ENCODE measurements at regions not wholly inside any gene's neighbourhood (a gene's known extent, or its start where the extent isn't known, plus 50 kb on each side); places are given as distances from the start of the nearest gene placed in this dataset.
"Not testable (repeated sequence)": the region's sequence is repeated elsewhere in the genome, so short reads cannot be mapped to it uniquely, and the experiment has no call there.

GRCh38 chr9:87381050-87381711, 116.5 kb upstream of the DAPK1 start:
- no peaks in the 10 kb centered on the region for H3K27me3 ChIP-seq (ENCODE audit: control insufficient read depth, insufficient read depth, low read length)
- DNase-seq (ENCODE audit: low read depth, low spot score), result no peak
- H3K27ac ChIP-seq (ENCODE audit: low read length), result no peak overlapping the region
- H3K9me3 ChIP-seq (ENCODE audit: control insufficient read depth, insufficient read depth, low read length), result no peaks in the 10 kb centered on the region
- WGBS (ENCODE audit: insufficient coverage, insufficient read length), result no CpG with 5 or more reads among the region's 4 CpGs
- no peak overlapping the region for H3K4me3 ChIP-seq (ENCODE audit: low read length)
- no peaks in the 10 kb centered on the region for H3K36me3 ChIP-seq (ENCODE audit: control insufficient read depth, insufficient read depth, low read length)
- H3K4me1 ChIP-seq (ENCODE audit: control insufficient read depth, insufficient read depth, low read length), result 0 out of 2 replicates have a peak, but pooled peaks cover 3% of the 10 kb centered on the region

- no CpG with 5 or more reads among the region's 4 CpGs for WGBS (ENCODE audit: insufficient coverage, insufficient read length)
- Histone ChIP-seq H3K9me3 (ENCODE audit: control insufficient read depth, insufficient read depth, low read length) (no peaks in the 10 kb centered on the region), H3K4me1 (ENCODE audit: control insufficient read depth, insufficient read depth, low read length) (0 out of 2 replicates have a peak, but pooled peaks cover 3% of the 10 kb centered on the region), H3K27ac (ENCODE audit: low read length) (no peak overlapping the region), H3K27me3 (ENCODE audit: control insufficient read depth, insufficient read depth, low read length) (no peaks in the 10 kb centered on the region), H3K36me3 (ENCODE audit: control insufficient read depth, insufficient read depth, low read length) (no peaks in the 10 kb centered on the region), H3K4me3 (ENCODE audit: low read length) (no peak overlapping the region)
- no peak for DNase-seq (ENCODE audit: low read depth, low spot score)
These were observed 115.9 kb upstream of the DAPK1 start for GRCh38 chr9:87381746-87382145.

GRCh38 chr9:87382900-87383299, 114.8 kb upstream of the DAPK1 start:
- Histone ChIP-seq H3K27ac (ENCODE audit: low read length) (no peak overlapping the region), H3K9me3 (ENCODE audit: control insufficient read depth, insufficient read depth, low read length) (no peaks in the 10 kb centered on the region), H3K27me3 (ENCODE audit: control insufficient read depth, insufficient read depth, low read length) (no peaks in the 10 kb centered on the region), H3K4me3 (ENCODE audit: low read length) (no peak overlapping the region), H3K4me1 (ENCODE audit: control insufficient read depth, insufficient read depth, low read length) (peaks cover 6% of the 10 kb centered on the region), H3K36me3 (ENCODE audit: control insufficient read depth, insufficient read depth, low read length) (no peaks in the 10 kb centered on the region)
- DNase-seq (ENCODE audit: low read depth, low spot score), result no peak
- WGBS (ENCODE audit: insufficient coverage, insufficient read length), result no CpG with 5 or more reads among the region's 9 CpGs

GRCh38 chr9:87383344-87384150, 114.1 kb upstream of the DAPK1 start:
- H3K27ac ChIP-seq (ENCODE audit: low read length), result no peak overlapping the region

GRCh38 chr9:87386490-87387025, 111.1 kb upstream of the DAPK1 start:
- Histone ChIP-seq H3K27me3 (ENCODE audit: control insufficient read depth, insufficient read depth, low read length) (no peaks in the 10 kb centered on the region), H3K27ac (ENCODE audit: low read length) (no peak overlapping the region), H3K36me3 (ENCODE audit: control insufficient read depth, insufficient read depth, low read length) (no peaks in the 10 kb centered on the region), H3K4me1 (ENCODE audit: control insufficient read depth, insufficient read depth, low read length) (peaks cover 7% of the 10 kb centered on the region), H3K9me3 (ENCODE audit: control insufficient read depth, insufficient read depth, low read length) (no peaks in the 10 kb centered on the region), H3K4me3 (ENCODE audit: low read length) (no peak overlapping the region)
- whole genome bisulfite sequencing (ENCODE audit: insufficient coverage, insufficient read length), result no CpG with 5 or more reads among the region's 2 CpGs
- no peak for DNase-seq (ENCODE audit: low read depth, low spot score)

More at GRCh38 chr9:87383344-87384150, 114.1 kb upstream of the DAPK1 start:
- H3K27me3 ChIP-seq (ENCODE audit: control insufficient read depth, insufficient read depth, low read length), result no peaks in the 10 kb centered on the region
- H3K36me3 ChIP-seq (ENCODE audit: control insufficient read depth, insufficient read depth, low read length), result no peaks in the 10 kb centered on the region
- H3K9me3 ChIP-seq (ENCODE audit: control insufficient read depth, insufficient read depth, low read length), result no peaks in the 10 kb centered on the region
- no CpG with 5 or more reads among the region's 7 CpGs for WGBS (ENCODE audit: insufficient coverage, insufficient read length)
- DNase-seq (ENCODE audit: low read depth, low spot score), result no peak
- H3K4me1 ChIP-seq (ENCODE audit: control insufficient read depth, insufficient read depth, low read length), result peaks cover 6% of the 10 kb centered on the region
- no peak overlapping the region for H3K4me3 ChIP-seq (ENCODE audit: low read length)

- Histone ChIP-seq H3K4me1 (ENCODE audit: control insufficient read depth, insufficient read depth, low read length) (peaks cover 5% of the 10 kb centered on the region), H3K27me3 (ENCODE audit: control insufficient read depth, insufficient read depth, low read length) (no peaks in the 10 kb centered on the region), H3K36me3 (ENCODE audit: control insufficient read depth, insufficient read depth, low read length) (no peaks in the 10 kb centered on the region), H3K4me3 (ENCODE audit: low read length) (no peak overlapping the region), H3K27ac (ENCODE audit: low read length) (no peak overlapping the region), H3K9me3 (ENCODE audit: control insufficient read depth, insufficient read depth, low read length) (no peaks in the 10 kb centered on the region)
- DNase-seq (ENCODE audit: low read depth, low spot score), result no peak
- WGBS (ENCODE audit: insufficient coverage, insufficient read length), result no CpG with 5 or more reads among the region's 5 CpGs
These were observed 110.2 kb upstream of the DAPK1 start for GRCh38 chr9:87387351-87388011.

- H3K4me3 ChIP-seq (ENCODE audit: low read length); DNase-seq (ENCODE audit: low read depth, low spot score); H3K9me3 ChIP-seq (ENCODE audit: control insufficient read depth, insufficient read depth, low read length); H3K36me3 ChIP-seq (ENCODE audit: control insufficient read depth, insufficient read depth, low read length); H3K27ac ChIP-seq (ENCODE audit: low read length); H3K27me3 ChIP-seq (ENCODE audit: control insufficient read depth, insufficient read depth, low read length); H3K4me1 ChIP-seq (ENCODE audit: control insufficient read depth, insufficient read depth, low read length): not testable (repeated sequence)
- no CpG with 5 or more reads among the region's 8 CpGs for WGBS (ENCODE audit: insufficient coverage, insufficient read length)
These were observed 109.0 kb upstream of the DAPK1 start for GRCh38 chr9:87388708-87389107.

GRCh38 chr9:87389936-87390335, 107.7 kb upstream of the DAPK1 start:
- no peak overlapping the region for H3K27ac ChIP-seq (ENCODE audit: low read length)
- no peaks in the 10 kb centered on the region for H3K9me3 ChIP-seq (ENCODE audit: control insufficient read depth, insufficient read depth, low read length)
- H3K36me3 ChIP-seq (ENCODE audit: control insufficient read depth, insufficient read depth, low read length), result no peaks in the 10 kb centered on the region
- H3K4me3 ChIP-seq (ENCODE audit: low read length), result no peak overlapping the region
- H3K4me1 ChIP-seq (ENCODE audit: control insufficient read depth, insufficient read depth, low read length), result peaks cover 7% of the 10 kb centered on the region
- no peak for DNase-seq (ENCODE audit: low read depth, low spot score)
- no CpG with 5 or more reads among the region's 3 CpGs for WGBS (ENCODE audit: insufficient coverage, insufficient read length)
- H3K27me3 ChIP-seq (ENCODE audit: control insufficient read depth, insufficient read depth, low read length), result no peaks in the 10 kb centered on the region

GRCh38 chr9:87390361-87390760, 107.3 kb upstream of the DAPK1 start:
- no peak overlapping the region for H3K27ac ChIP-seq (ENCODE audit: low read length)
- no peaks in the 10 kb centered on the region for H3K36me3 ChIP-seq (ENCODE audit: control insufficient read depth, insufficient read depth, low read length)
- no peak for DNase-seq (ENCODE audit: low read depth, low spot score)
- WGBS (ENCODE audit: insufficient coverage, insufficient read length), result no CpG with 5 or more reads among the region's 2 CpGs
- H3K4me1 ChIP-seq (ENCODE audit: control insufficient read depth, insufficient read depth, low read length), result peaks cover 7% of the 10 kb centered on the region
- no peaks in the 10 kb centered on the region for H3K9me3 ChIP-seq (ENCODE audit: control insufficient read depth, insufficient read depth, low read length)
- no peak overlapping the region for H3K4me3 ChIP-seq (ENCODE audit: low read length)
- no peaks in the 10 kb centered on the region for H3K27me3 ChIP-seq (ENCODE audit: control insufficient read depth, insufficient read depth, low read length)

- Histone ChIP-seq H3K36me3 (ENCODE audit: control insufficient read depth, insufficient read depth, low read length) (no peaks in the 10 kb centered on the region), H3K4me1 (ENCODE audit: control insufficient read depth, insufficient read depth, low read length) (peaks cover 7% of the 10 kb centered on the region), H3K9me3 (ENCODE audit: control insufficient read depth, insufficient read depth, low read length) (no peaks in the 10 kb centered on the region), H3K27me3 (ENCODE audit: control insufficient read depth, insufficient read depth, low read length) (no peaks in the 10 kb centered on the region), H3K27ac (ENCODE audit: low read length) (no peak overlapping the region), H3K4me3 (ENCODE audit: low read length) (no peak overlapping the region)
- WGBS (ENCODE audit: insufficient coverage, insufficient read length), result no CpG with 5 or more reads among the region's 2 CpGs
- DNase-seq (ENCODE audit: low read depth, low spot score), result no peak
These were observed 105.6 kb upstream of the DAPK1 start for GRCh38 chr9:87392086-87392485.
